ENCODE measurements at regions not wholly inside any gene's neighbourhood (a gene's known extent, or its start where the extent isn't known, plus 50 kb on each side); places are given as distances from the start of the nearest gene placed in this dataset.

- DNase-seq (ENCODE audit: low read depth in 3 of 3): no peak
Measured at GRCh38 chr11:69994810-69995209, 83.3 kb upstream of the ANO1 start.

GRCh38 chr11:69995697-69996096 lies 82.4 kb upstream of the ANO1 start:
- no peak for DNase-seq (ENCODE audit: low read depth in 3 of 3)

GRCh38 chr11:69996451-69996850 lies 81.7 kb upstream of the ANO1 start:
- no peak for DNase-seq (ENCODE audit: low read depth in 3 of 3)

- DNase-seq (ENCODE audit: low read depth in 3 of 3): no peak
Measured at GRCh38 chr11:69997352-69997751, 80.8 kb upstream of the ANO1 start.

DNA sequence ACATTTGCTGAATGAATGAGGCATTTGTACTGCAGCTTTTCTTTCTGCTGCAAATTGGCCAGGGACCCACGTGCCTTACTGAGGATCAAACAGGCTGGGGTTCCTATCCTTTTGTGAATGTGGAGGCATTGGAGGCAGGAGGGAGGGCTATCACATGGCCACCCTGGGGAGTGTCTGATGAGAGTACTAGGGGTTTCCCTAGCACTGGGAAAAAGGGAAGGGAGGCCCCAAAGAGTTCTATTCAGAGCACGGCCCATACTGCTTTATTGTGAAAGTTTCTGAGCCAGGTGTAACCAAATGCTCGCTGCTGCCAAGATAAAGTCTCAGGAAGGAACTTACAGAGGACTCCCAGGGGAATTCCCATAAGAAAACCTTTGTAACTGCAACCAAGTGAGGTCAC lies 78.4 kb upstream of the ANO1 start:
- no peak for DNase-seq (ENCODE audit: low read depth in 3 of 3)

- DNase-seq (ENCODE audit: low read depth in 3 of 3): no peak
Measured at GRCh38 chr11:70000228-70000627, 77.9 kb upstream of the ANO1 start.

DNA sequence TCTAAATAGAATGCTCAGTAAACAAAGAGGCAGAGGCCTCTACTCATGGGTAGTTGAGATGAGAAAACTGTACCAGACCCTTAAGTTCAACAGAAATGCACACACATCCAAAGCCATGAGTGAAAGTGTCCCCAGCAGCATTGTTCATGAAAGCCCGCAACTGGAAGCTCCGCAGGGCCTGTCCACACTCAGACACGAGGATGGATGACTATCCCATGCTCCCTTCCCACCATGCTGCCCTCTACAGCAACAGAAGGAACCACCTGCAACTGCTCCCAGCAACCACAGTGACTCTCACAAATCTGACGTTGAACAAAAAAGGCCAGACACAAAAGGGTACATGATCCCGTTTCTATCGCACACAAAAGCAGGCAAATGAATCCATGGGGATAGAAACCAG lies 76.9 kb upstream of the ANO1 start:
- DNase-seq (ENCODE audit: low read depth in 3 of 3): no peak

GRCh38 chr11:70002433-70002832 lies 75.7 kb upstream of the ANO1 start:
- DNase-seq (ENCODE audit: low read depth in 3 of 3): no peak

GRCh38 chr11:70005107-70005818 lies 72.9 kb upstream of the ANO1 start:
- DNase-seq (ENCODE audit: low read depth in 3 of 3): no peak

DNA sequence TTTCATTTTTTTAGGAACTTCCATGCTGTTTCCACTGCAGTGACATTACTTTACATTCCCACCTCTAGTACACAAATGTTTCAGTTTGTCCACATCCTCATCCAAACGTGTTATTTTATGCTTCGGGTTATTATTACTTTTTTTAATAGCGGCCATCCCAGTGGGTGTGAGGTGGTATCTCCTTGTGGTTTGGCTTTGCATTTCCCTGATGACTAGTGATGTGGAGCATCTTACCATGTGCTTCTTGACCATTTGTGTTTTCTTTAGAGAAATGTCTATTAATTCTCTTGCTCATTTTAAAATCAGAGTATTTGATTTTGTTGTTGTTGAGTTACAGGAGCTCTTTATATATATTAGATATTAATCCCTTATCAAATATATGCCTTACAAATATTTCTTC lies 70.3 kb upstream of the ANO1 start:
- DNase-seq (ENCODE audit: low read depth in 3 of 3): no peak

GRCh38 chr11:70010774-70011173 lies 67.3 kb upstream of the ANO1 start:
- no peak for DNase-seq (ENCODE audit: low read depth in 3 of 3)

DNA sequence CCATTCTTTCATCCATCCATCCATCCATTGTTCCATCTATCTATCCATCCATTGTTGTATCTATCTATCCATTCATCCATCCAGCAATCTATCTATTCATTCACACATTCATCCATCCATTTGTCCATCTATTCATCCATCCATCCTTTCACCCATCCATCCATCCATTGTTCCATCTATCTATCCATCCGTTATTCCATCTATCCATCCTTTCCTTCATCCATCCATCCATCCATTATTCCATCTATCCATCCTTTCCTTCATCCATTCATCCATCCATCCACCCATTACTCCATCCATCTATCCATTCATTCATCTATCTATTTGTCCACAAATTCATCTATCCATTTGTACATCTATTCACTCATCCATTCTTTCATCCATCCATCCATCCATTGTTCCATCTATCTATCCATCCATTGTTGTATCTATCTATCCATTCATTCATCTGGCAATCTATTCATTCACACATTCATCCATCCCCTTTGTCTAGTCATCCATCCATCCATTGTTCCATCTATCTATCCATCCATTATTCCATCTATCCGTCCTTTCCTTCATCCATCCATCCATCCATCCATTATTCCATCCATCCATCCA lies 65.9 kb upstream of the ANO1 start:
- DNase-seq (ENCODE audit: low read depth in 3 of 3): no peak

DNA sequence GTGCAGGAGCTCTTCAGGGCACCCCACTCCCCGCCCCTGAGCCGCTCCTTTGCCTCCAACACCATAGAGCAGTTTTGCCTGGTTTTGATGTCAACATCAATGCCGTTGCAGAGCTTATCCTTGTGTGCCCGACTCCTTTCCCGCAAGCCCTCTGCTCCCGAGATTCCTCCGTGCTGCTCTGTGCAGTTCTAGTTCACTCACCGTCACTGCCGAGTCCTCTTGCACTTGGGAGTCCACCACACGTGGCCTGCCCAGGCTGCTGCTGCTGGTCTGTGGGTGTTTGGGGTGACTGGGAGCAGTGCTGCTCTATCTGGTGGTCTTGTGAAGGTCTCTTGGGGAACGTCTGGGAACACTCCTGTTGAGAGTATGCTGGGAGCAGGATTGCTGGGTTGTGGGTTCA lies 63.8 kb upstream of the ANO1 start:
- DNase-seq (ENCODE audit: low read depth in 3 of 3): no peak

GRCh38 chr11:70016666-70017367 lies 61.3 kb upstream of the ANO1 start:
- DNase-seq (ENCODE audit: low read depth in 3 of 3): no peak

- no peak for DNase-seq (ENCODE audit: low read depth in 3 of 3)
Measured at GRCh38 chr11:70018816-70019215, 59.3 kb upstream of the ANO1 start.

- no peak for DNase-seq (ENCODE audit: low read depth in 3 of 3)
Measured at GRCh38 chr11:70019576-70020011, 58.5 kb upstream of the ANO1 start.

GRCh38 chr11:70020336-70021214 lies 57.5 kb upstream of the ANO1 start:
- no peak for DNase-seq (ENCODE audit: low read depth in 3 of 3)

- DNase-seq (ENCODE audit: low read depth in 3 of 3): no peak
Measured at GRCh38 chr11:70021586-70021985, 56.5 kb upstream of the ANO1 start.

- no peak for DNase-seq (ENCODE audit: low read depth in 3 of 3)
Measured at GRCh38 chr11:70024036-70024772, 53.9 kb upstream of the ANO1 start.

GRCh38 chr11:70024773-70025045 lies 53.4 kb upstream of the ANO1 start:
- no peak for DNase-seq (ENCODE audit: low read depth in 3 of 3)

DNA sequence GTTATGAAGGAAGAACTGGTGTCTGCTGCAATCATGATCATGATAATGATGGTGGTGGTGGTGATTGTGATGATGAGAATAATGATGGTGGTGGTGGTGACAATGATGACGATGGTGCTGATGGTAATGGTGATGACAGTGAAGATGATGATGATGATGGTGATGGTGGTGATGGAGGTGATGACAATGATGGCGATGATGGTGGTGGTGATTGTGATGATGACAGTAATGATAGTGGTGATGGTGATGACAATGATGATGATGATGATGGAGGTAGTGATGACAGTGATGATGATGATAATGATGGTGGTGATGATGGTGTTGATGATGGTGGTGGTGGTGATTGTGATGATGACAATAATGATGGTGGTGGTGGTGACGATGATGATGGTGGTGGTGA lies 52.8 kb upstream of the ANO1 start:
- DNase-seq (ENCODE audit: low read depth in 3 of 3): no peak

DNA sequence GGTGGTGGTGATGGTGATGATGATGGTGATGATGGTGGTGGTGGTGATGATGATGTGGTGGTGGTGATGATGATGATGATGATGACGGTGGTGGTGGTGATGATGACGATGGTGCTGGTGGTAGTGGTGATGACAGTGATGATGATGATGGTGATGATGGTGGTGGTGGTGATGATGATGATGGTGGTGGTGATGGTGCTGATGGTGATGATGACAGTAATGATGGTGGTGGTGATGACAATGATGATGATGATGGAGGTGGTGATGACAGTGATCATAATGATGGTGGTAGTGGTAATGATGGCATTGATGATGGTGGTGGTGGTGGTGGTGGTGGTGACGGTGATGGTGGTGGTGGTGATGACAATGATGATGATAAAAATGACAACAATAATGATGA lies 52.1 kb upstream of the ANO1 start:
- DNase-seq (ENCODE audit: low read depth in 3 of 3): no peak

All from stimulated activated CD4-positive, alpha-beta T cell treated with anti-CD3 and anti-CD28 coated beads, TNF-alpha, amount 100 ng/mL, for 4 hours (primary cell).